ENCODE measurements at regions not wholly inside any gene's neighbourhood (a gene's known extent, or its start where the extent isn't known, plus 50 kb on each side); places are given as distances from the start of the nearest gene placed in this dataset.

- TF ChIP-seq, protein P1, sequence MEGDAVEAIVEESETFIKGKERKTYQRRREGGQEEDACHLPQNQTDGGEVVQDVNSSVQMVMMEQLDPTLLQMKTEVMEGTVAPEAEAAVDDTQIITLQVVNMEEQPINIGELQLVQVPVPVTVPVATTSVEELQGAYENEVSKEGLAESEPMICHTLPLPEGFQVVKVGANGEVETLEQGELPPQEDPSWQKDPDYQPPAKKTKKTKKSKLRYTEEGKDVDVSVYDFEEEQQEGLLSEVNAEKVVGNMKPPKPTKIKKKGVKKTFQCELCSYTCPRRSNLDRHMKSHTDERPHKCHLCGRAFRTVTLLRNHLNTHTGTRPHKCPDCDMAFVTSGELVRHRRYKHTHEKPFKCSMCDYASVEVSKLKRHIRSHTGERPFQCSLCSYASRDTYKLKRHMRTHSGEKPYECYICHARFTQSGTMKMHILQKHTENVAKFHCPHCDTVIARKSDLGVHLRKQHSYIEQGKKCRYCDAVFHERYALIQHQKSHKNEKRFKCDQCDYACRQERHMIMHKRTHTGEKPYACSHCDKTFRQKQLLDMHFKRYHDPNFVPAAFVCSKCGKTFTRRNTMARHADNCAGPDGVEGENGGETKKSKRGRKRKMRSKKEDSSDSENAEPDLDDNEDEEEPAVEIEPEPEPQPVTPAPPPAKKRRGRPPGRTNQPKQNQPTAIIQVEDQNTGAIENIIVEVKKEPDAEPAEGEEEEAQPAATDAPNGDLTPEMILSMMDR (IDR thresholded peaks at IDR 0.05; ENCODE audit: low read depth, low read length, missing control alignments) = no peak
- in situ Hi-C loops (cut with HindIII; ENCODE audit: low sequenced_read_pairs) = no loop called here
Measured at GRCh38 chr12:46908236-46908935, 82.6 kb upstream of the SLC38A4 start.

DNA sequence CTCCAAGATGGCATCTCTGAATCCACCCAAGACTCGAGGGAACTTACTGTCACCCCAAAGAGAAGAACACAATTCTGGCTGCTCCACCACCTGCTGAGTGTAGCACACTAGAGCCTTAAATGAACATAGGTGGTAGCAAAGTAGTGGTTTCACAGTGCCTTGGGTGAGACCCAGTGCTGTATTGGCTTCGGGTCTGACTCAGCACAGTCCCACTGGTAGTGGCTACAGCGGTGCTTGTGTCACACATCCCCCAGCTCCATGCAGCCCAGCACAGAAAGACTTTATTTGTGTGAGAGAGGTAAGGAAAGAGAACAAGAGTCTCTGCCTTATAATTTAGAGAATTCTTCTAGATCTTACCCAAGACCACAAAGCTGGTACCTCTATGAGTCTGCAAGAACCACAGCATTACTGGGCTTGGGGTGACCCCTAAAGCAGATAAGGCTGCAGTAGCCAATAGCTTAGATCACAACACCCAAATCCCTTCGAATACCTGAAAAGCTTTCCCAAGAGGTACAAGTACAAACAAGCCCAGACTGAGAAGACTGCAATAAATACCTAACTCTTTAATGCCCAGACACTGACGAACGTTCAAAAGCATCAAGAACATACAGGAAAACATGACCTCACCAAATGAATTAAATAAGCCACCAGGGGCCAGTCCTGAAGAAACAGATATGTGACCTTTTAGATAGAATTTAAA lies 83.3 kb upstream of the SLC38A4 start:
- TF ChIP-seq, protein P1 (IDR thresholded peaks at IDR 0.05; ENCODE audit: low read depth, low read length, missing control alignments) = no peak
- no peak overlapping the region for H3K4me3 ChIP-seq (ENCODE audit: low read depth, low read length)
- in situ Hi-C loops (cut with HindIII; ENCODE audit: low sequenced_read_pairs) = no loop called here
- no peak for DNase-seq (ENCODE audit: low read depth)

More at GRCh38 chr12:46908236-46908935, 82.6 kb upstream of the SLC38A4 start:
- no peak overlapping the region for H3K4me3 ChIP-seq (ENCODE audit: low read depth, low read length)
- no peak for DNase-seq (ENCODE audit: low read depth)

- in situ Hi-C loops (cut with HindIII; ENCODE audit: low sequenced_read_pairs) = no loop called here
- DNase-seq (ENCODE audit: low read depth) = no peak
- no peak overlapping the region for H3K4me3 ChIP-seq (ENCODE audit: low read depth, low read length)
- TF ChIP-seq, protein P1 (IDR thresholded peaks at IDR 0.05; ENCODE audit: low read depth, low read length, missing control alignments) = no peak
Measured at GRCh38 chr12:46910830-46911229, 85.0 kb upstream of the SLC38A4 start.

- in situ Hi-C loops (cut with HindIII; ENCODE audit: low sequenced_read_pairs) = no loop called here
- H3K4me3 ChIP-seq (ENCODE audit: low read depth, low read length) = no peak overlapping the region
Measured at GRCh38 chr12:46914336-46914735, 88.5 kb upstream of the SLC38A4 start.

GRCh38 chr12:46915082-46915481 lies 89.3 kb upstream of the SLC38A4 start:
- in situ Hi-C loops (cut with HindIII; ENCODE audit: low sequenced_read_pairs) = no loop called here
- H3K4me3 ChIP-seq (ENCODE audit: low read depth, low read length) = no peak overlapping the region
- peak; percentile 68 for DNase-seq (ENCODE audit: low read depth)
- TF ChIP-seq, protein P1 (IDR thresholded peaks at IDR 0.05; ENCODE audit: low read depth, low read length, missing control alignments) = no peak

More at GRCh38 chr12:46914336-46914735, 88.5 kb upstream of the SLC38A4 start:
- TF ChIP-seq, protein P1 (IDR thresholded peaks at IDR 0.05; ENCODE audit: low read depth, low read length, missing control alignments) = no peak
- no peak for DNase-seq (ENCODE audit: low read depth)

DNA sequence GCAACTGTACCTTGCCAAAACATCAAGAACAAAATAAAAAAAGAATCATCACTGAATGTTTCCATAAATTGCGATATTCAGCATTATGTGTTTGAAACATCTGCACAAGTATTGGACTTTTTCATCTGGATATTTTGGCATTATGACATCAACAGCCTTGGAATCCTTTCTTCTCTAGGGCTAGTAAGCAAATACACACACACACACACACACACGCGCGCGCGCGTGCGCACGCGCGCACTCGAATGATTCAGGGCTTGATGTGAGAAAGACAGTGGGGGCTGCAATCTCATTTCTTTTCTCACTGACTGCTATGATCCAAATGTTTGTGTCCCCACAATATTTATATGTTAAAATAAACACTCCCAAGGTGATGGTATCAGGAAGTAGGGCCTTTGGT lies 90.0 kb upstream of the SLC38A4 start:
- TF ChIP-seq, protein P1 (IDR thresholded peaks at IDR 0.05; ENCODE audit: low read depth, low read length, missing control alignments) = no peak
- no peak for DNase-seq (ENCODE audit: low read depth)
- H3K4me3 ChIP-seq (ENCODE audit: low read depth, low read length) = no peak overlapping the region
- in situ Hi-C loops (cut with HindIII; ENCODE audit: low sequenced_read_pairs) = no loop called here
